K562 (cell line): ENCODE measurements at regions not wholly inside any gene's neighbourhood (a gene's known extent, or its start where the extent isn't known, plus 50 kb on each side); places are given as distances from the start of the nearest gene placed in this dataset.

Experiments
- ATAC-seq: fragments of 200-7000 bp; cut with Tn5 transposase; 3 replicates; pipeline ENCODE4 v1.9.1; 2020; ENCODE audit warnings: moderate library complexity
- BruUV-seq: library from RNA; stranded (reverse); fragments of 400-500 nt; replicated peaks from 2 replicates; lab custom pipeline; 2021; lab: Mats Ljungman, UMichigan
- CTCF ChIA-PET: fragments of 300-600 bp; formaldehyde crosslinking; extraction: SDS; loops from one replicate; lab custom pipeline; 2021; ENCODE audit warnings: low intra/inter-chr PET ratio; lab: Yijun Ruan, JAX
- POLR2A ChIA-PET: fragments of 300-600, 350-650 bp; sonication (Branson Sonifier 250); formaldehyde crosslinking; extraction: SDS; loops from one replicate; lab custom pipeline; 2021; ENCODE audit warnings: antibody characterized with exemption, inconsistent platforms; lab: Yijun Ruan, JAX
- DNase-seq, 4 experiments: peaks; one replicate each; pipeline versions ENCODE4 v3.0.0 to v3.0.0-alpha.2; 2011 to 2018; ENCODE audit warnings: low spot score in 3 of 4, mixed read lengths in 3 of 4; ENCODE audit errors: extremely low read depth in 1 of 4
- FAIRE-seq: peaks from 2 replicates; lab custom pipeline; 2011; peaks lifted over from hg19 to GRCh38; lab: Jason Lieb, UNC
- H2AFZ ChIP-seq: 2 replicates; pipeline ENCODE4 v1.6.0; 2011; ENCODE audit warnings: low read depth, low read length, control low read depth, inconsistent platforms
- H3K27ac ChIP-seq: fragments of 200-600 bp; 3 replicates; pipeline ENCODE4 v1.8.0; 2011; ENCODE audit warnings: low read depth, mild to moderate bottlenecking, control low read depth, inconsistent platforms, low read length, moderate library complexity, mixed read lengths; ENCODE audit errors: extremely low read depth
- H3K27me3 ChIP-seq, 2 experiments: fragments of 300-600 bp in 1 of 2; 2 replicates in 1 of 2; 3 replicates in 1 of 2; pipeline versions ENCODE4 v1.6.0 to v1.8.0; 2011; ENCODE audit warnings: inconsistent platforms in 2 of 2, low read length in 2 of 2, mild to moderate bottlenecking in 1 of 2, mixed read lengths in 1 of 2, moderate library complexity in 1 of 2; ENCODE audit not compliant: control insufficient read depth in 2 of 2, insufficient read depth in 2 of 2
- H3K36me3 ChIP-seq: fragments of 300-600 bp; 3 replicates; pipeline ENCODE4 v1.8.0; 2011; ENCODE audit warnings: mild to moderate bottlenecking, low read length, inconsistent platforms; ENCODE audit not compliant: control insufficient read depth, insufficient read depth
- H3K4me1 ChIP-seq, 2 experiments: fragments of 200-600 bp in 1 of 2; replicated peaks in 1 of 2; 2 replicates in 1 of 2; 3 replicates in 1 of 2; pipeline versions ENCODE4 v1.5.1 to v1.8.0; 2011; ENCODE audit warnings: inconsistent platforms in 2 of 2, low read length in 2 of 2, mild to moderate bottlenecking in 1 of 2, mixed read lengths in 1 of 2, moderate library complexity in 1 of 2; ENCODE audit not compliant: control insufficient read depth in 2 of 2, insufficient read depth in 2 of 2
- H3K4me2 ChIP-seq: 2 replicates; pipeline ENCODE4 v1.6.1; 2011; ENCODE audit warnings: low read length, control low read depth, inconsistent platforms, mixed read lengths; ENCODE audit not compliant: insufficient read depth
- H3K4me3 ChIP-seq: fragments of 200-600 bp; sonication (generic), shearing (Covaris generic); 2 replicates; pipeline ENCODE4 v1.5.1; 2016; ENCODE audit warnings: control low read depth, inconsistent platforms
- H3K79me2 ChIP-seq: fragments of 200-600 bp; 3 replicates; pipeline ENCODE4 v1.8.0; 2011; ENCODE audit warnings: low read length, inconsistent platforms; ENCODE audit not compliant: control insufficient read depth, insufficient read depth
- H3K9ac ChIP-seq, 2 experiments: 2 replicates each; pipeline versions ENCODE4 v1.6.0 to v1.6.1; 2011; ENCODE audit warnings: low read depth in 2 of 2, low read length in 2 of 2, control low read depth in 1 of 2, inconsistent platforms in 1 of 2, mild to moderate bottlenecking in 1 of 2, mixed read lengths in 1 of 2; ENCODE audit not compliant: insufficient read depth in 1 of 2
- H3K9me1 ChIP-seq: one replicate; pipeline ENCODE4 v1.6.0; 2011; ENCODE audit warnings: inconsistent platforms, mild to moderate bottlenecking, low read length, moderate library complexity; ENCODE audit not compliant: control insufficient read depth, insufficient read depth
- H3K9me3 ChIP-seq: replicated peaks from 2 replicates; pipeline ENCODE4 v1.5.1; 2011; ENCODE audit warnings: low read depth, low read length, inconsistent platforms; ENCODE audit not compliant: control insufficient read depth, insufficient read depth
- H4K20me1 ChIP-seq: replicated peaks from 2 replicates; pipeline ENCODE4 v1.6.1; 2011; ENCODE audit warnings: low read length, inconsistent platforms, mixed read lengths; ENCODE audit not compliant: control insufficient read depth, insufficient read depth
- CREB3L1 ChIP-seq: fragments of 450-650 bp; IDR thresholded peaks from 2 replicates; pipeline ENCODE4 v1.6.1; 2014; ENCODE audit warnings: low read depth, mild to moderate bottlenecking, moderate library complexity, borderline replicate concordance
- HNRNPL ChIP-seq: fragments of 200-400 bp; formaldehyde crosslinking; IDR thresholded peaks from 2 replicates; pipeline ENCODE4 v1.6.1; 2017; ENCODE audit warnings: low read depth, mild to moderate bottlenecking, low read length
- RCOR1 ChIP-seq, 2 experiments: IDR thresholded peaks; 2 replicates each; pipeline ENCODE4 v1.6.1; 2012; ENCODE audit warnings: low read depth in 2 of 2, low read length in 2 of 2, borderline replicate concordance in 1 of 2, improper control_type of control experiment in 1 of 2
- RFX7 ChIP-seq: fragments of 250-450 bp; sonication (Bioruptor Pico); IDR thresholded peaks from 2 replicates; pipeline ENCODE4 v1.5.1; 2021; ENCODE audit warnings: mild to moderate bottlenecking
- ZNF224 ChIP-seq: sonication (generic); formaldehyde crosslinking; IDR thresholded peaks from 2 replicates; pipeline ENCODE4 v1.8.0; 2022; ENCODE audit warnings: mild to moderate bottlenecking, missing genetic modification reagents
- ZNF347 ChIP-seq: fragments of 450-650 bp; formaldehyde crosslinking; IDR thresholded peaks from 2 replicates; pipeline ENCODE4 v1.4.0; 2020; ENCODE audit warnings: low read depth, mild to moderate bottlenecking, moderate library complexity
- ZNF41 ChIP-seq: fragments of 250-450 bp; sonication (Bioruptor Pico); conservative IDR thresholded peaks from 2 replicates; pipeline ENCODE4 v1.4.0; 2020; ENCODE audit warnings: mild to moderate bottlenecking
- ZNF551 ChIP-seq: fragments of 250-450 bp; sonication (Bioruptor Pico); IDR thresholded peaks from 2 replicates; pipeline ENCODE4 v1.5.0; 2021; ENCODE audit warnings: mild to moderate bottlenecking, moderate library complexity
- WGBS: fragments of 100-300 bp; shearing (Covaris generic); methylation state at CpG from one replicate; pipeline ENCODE4 v1.1.6; 2016; ENCODE audit warnings: low coverage, mixed read lengths; ENCODE audit not compliant: insufficient coverage; ENCODE audit errors: missing lambda C conversion rate; 5-methylcytosine and 5-hydroxymethylcytosine counted together
- in situ Hi-C: fragments of 300-500 bp; cut with MboI; formaldehyde crosslinking; loops from 4 replicates; pipeline ENCODE4 v1.15.0; 2018; ENCODE audit warnings: inconsistent platforms, mixed read lengths
- intact Hi-C: fragments of 100-400 bp; cut with micrococcal nuclease; formaldehyde crosslinking; loops from 2 replicates; pipeline ENCODE4 v1.14.2; 2022
- TF ChIP-seq, protein P1 (sequence below): fragments of 250-450 bp; sonication (Bioruptor Pico); IDR thresholded peaks from 2 replicates; pipeline ENCODE4 v1.5.0; 2021

- in situ Hi-C loops: no loop called here
- H3K9me1 ChIP-seq: no peaks in the 10 kb centered on the region
- H3K79me2 ChIP-seq: no peaks in the 10 kb centered on the region
- no TSS peak for BruUV-seq
- ChIA-PET CTCF (no interaction called here), POLR2A (no interaction called here)
- no peak for ATAC-seq
- no peak overlapping the region for H3K4me3 ChIP-seq
- H3K9me3 ChIP-seq: no peaks in the 10 kb centered on the region
- no peak overlapping the region for H3K27ac ChIP-seq
- no peak overlapping the region for H3K9ac ChIP-seq
- H2AFZ ChIP-seq: no peak overlapping the region
- TF ChIP-seq, protein P1, sequence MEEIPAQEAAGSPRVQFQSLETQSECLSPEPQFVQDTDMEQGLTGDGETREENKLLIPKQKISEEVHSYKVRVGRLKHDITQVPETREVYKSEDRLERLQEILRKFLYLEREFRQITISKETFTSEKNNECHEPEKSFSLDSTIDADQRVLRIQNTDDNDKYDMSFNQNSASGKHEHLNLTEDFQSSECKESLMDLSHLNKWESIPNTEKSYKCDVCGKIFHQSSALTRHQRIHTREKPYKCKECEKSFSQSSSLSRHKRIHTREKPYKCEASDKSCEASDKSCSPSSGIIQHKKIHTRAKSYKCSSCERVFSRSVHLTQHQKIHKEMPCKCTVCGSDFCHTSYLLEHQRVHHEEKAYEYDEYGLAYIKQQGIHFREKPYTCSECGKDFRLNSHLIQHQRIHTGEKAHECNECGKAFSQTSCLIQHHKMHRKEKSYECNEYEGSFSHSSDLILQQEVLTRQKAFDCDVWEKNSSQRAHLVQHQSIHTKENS (CRISPR knock-in tag): no peak
- TF ChIP-seq ZNF551 (CRISPR knock-in tag) (no peak), RFX7 (CRISPR knock-in tag) (no peak), ZNF347 (CRISPR knock-in tag) (no peak), ZNF224 (CRISPR knock-in tag) (no peak), ZNF41 (CRISPR knock-in tag) (no peak), CREB3L1 (no peak), RCOR1 (IDR thresholded peaks at IDR 0.05; ENCODE audit: borderline replicate concordance in 1 of 2, low read depth in 2 of 2, low read length in 2 of 2) (no peak), HNRNPL (no peak)
- H4K20me1 ChIP-seq: no peaks in the 10 kb centered on the region
- intact Hi-C loops: no loop called here
- WGBS: 0% methylated on average over 1 of the region's 1 CpG
- no peak for DNase-seq
- H3K27me3 ChIP-seq: no peaks in the 10 kb centered on the region
- H3K36me3 ChIP-seq: no peaks in the 10 kb centered on the region
- FAIRE-seq: no peak
- no peaks in the 10 kb centered on the region for H3K4me1 ChIP-seq
- H3K4me2 ChIP-seq: no peak overlapping the region
These were observed 104.9 kb upstream of the TNIP3 start for GRCh38 chr4:121269001-121269400.
